ENCODE measurements at regions not wholly inside any gene's neighbourhood (a gene's known extent, or its start where the extent isn't known, plus 50 kb on each side); places are given as distances from the start of the nearest gene placed in this dataset.

- TF ChIP-seq ZBTB11 (CRISPR knock-in tag; IDR thresholded peaks at IDR 0.05) (no peak), IKZF2 (IDR thresholded peaks at IDR 0.05) (peak in 1 of 2 experiments; percentile 17; a peak in 1 of 4 replicates), SRF (IDR thresholded peaks at IDR 0.05; ENCODE audit: low read depth in 2 of 2, low read length in 2 of 2) (no peak), NR2F1 (conservative IDR thresholded peaks at IDR 0.05) (0 out of 2 replicates have a peak, but pooled peaks have one; percentile 31), YY1 (IDR thresholded peaks at IDR 0.05; ENCODE audit: low read depth, low read length) (no peak), NFXL1 (IDR thresholded peaks at IDR 0.05; ENCODE audit: borderline replicate concordance) (no peak), MXI1 (IDR thresholded peaks at IDR 0.05; ENCODE audit: low read depth, low read length) (no peak), MTA2 (IDR thresholded peaks at IDR 0.05; ENCODE audit: low read depth) (peak; percentile 47; the same call in 1 of the 2 replicates), CREM (IDR thresholded peaks at IDR 0.05; ENCODE audit: low read depth) (no peak)
These were observed 59.6 kb downstream of the OLIG3 start (continued) for GRCh38 chr6:137434640-137435039.

DNA sequence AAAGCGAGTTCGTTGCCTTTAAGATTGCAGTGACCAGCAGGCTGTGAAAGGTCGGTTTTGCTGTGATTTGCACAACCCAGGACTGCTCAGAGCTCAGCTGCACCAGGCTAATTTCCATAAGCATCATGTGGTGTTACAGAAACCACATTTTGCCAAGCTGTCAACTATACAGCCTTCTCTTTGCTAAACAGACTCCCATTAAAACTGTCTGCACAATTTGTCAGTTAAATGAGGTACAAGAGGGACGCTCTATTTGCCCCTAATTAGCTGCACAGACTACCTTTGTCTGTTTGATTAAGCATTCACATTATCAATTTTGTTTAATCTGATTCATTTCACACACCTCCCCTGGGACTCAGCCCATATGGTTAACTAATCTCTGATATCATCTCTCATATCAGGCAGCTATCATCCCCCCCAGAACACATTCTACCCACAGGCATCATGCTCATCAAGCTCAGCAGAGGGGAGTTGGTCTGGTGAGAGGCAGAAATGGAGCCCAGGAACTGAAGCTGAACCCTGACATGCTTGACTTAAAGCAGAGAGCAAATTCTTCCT lies 62.1 kb downstream of the OLIG3 start:
- SMC1A ChIA-PET (ENCODE audit: uncharacterized antibody, unreplicated experiment) = interaction anchor here (0.7 to 2.1 kb wide), 8 partner anchors 10 to 207 kb away, joined by 3 to 5 read pairs (median 3); no protein-coding TSS in a partner anchor

More for the DNA sequence above, 62.1 kb downstream of the OLIG3 start:
- peak overlapping the region; percentile 54 for H3K4me2 ChIP-seq (ENCODE audit: control insufficient read depth, insufficient read depth)
- H3K27ac ChIP-seq (ENCODE audit: control insufficient read depth, insufficient read depth) = no peak overlapping the region
- in situ Hi-C loops (cut with MboI) = no loop called here
- POLR2A ChIA-PET = no interaction called here
- intact Hi-C loops (cut with micrococcal nuclease; ENCODE audit: unreplicated experiment) = no loop called here
- CTCF ChIA-PET = interaction anchor here (0.5 to 1.2 kb wide), 5 partner anchors 17 to 197 kb away, joined by 3 to 6 read pairs (median 3); no protein-coding TSS in a partner anchor
- no peaks in the 10 kb centered on the region for H4K20me1 ChIP-seq (ENCODE audit: control insufficient read depth, insufficient read depth)
- WGBS (ENCODE audit: insufficient coverage, insufficient replicate concordance, low lambda C conversion rate, missing lambda C conversion rate) = 10% methylated on average over 4 of the region's 4 CpGs
- no peaks in the 10 kb centered on the region for H3K36me3 ChIP-seq (ENCODE audit: control insufficient read depth in 2 of 2, insufficient read depth in 2 of 2, low read length in 1 of 2)
- no peak overlapping the region for H3K4me3 ChIP-seq
- ATAC-seq (peak; percentile 84), FAIRE-seq (peak; percentile 66), DNase-seq (ENCODE audit: low read depth, low spot score) (peak; percentile 16)
- no peak overlapping the region for H3K9ac ChIP-seq (ENCODE audit: control insufficient read depth, insufficient read depth, low read length)
- H2AFZ ChIP-seq (ENCODE audit: control insufficient read depth, low read depth, low read length) = peak overlapping the region; percentile 47
- no peaks in the 10 kb centered on the region for H3K79me2 ChIP-seq (ENCODE audit: control insufficient read depth, insufficient read depth, low read length)
- H3K27me3 ChIP-seq (replicated peaks in 1 of 2; ENCODE audit: control insufficient read depth in 2 of 2, insufficient read depth in 2 of 2, low read length in 1 of 2) = 0 out of 4 replicates have a peak, but pooled peaks cover 0 to 4% of the 10 kb centered on the region in 2 experiments
- peaks cover 22% of the 10 kb centered on the region for H3K4me1 ChIP-seq (ENCODE audit: control insufficient read depth, insufficient read depth, low read length)
- TF ChIP-seq ZNF24 (IDR thresholded peaks at IDR 0.05) (no peak), BMI1 (IDR thresholded peaks at IDR 0.05; ENCODE audit: borderline replicate concordance) (0 out of 2 replicates have a peak, but pooled peaks have one; percentile 9), RUNX3 (IDR thresholded peaks at IDR 0.05; ENCODE audit: low read length) (peak; percentile 46), MTA2 (IDR thresholded peaks at IDR 0.05; ENCODE audit: low read depth) (peak; percentile 73), RAD51 (IDR thresholded peaks at IDR 0.05) (peak; percentile 54; the same call in 1 of the 2 replicates), ATF7 (IDR thresholded peaks at IDR 0.05; ENCODE audit: low read depth) (0 out of 2 replicates have a peak, but pooled peaks have one; percentile 10), ZSCAN29 (IDR thresholded peaks at IDR 0.05) (0 out of 2 replicates have a peak, but pooled peaks have one; percentile 11), NR2F1 (conservative IDR thresholded peaks at IDR 0.05) (0 out of 2 replicates have a peak, but pooled peaks have one; percentile 26), MEF2B (IDR thresholded peaks at IDR 0.05; ENCODE audit: partially characterized antibody, poor library complexity, severe bottlenecking) (peak; percentile 84), EP300 (IDR thresholded peaks at IDR 0.05; ENCODE audit: borderline replicate concordance in 1 of 2, control insufficient read depth in 1 of 2, low read depth in 2 of 2, low read length in 2 of 2) (no peak), RCOR1 (conservative IDR thresholded peaks at IDR 0.05; ENCODE audit: low read depth, low read length) (peak; percentile 72; the same call in 1 of the 2 replicates), IKZF2 (IDR thresholded peaks at IDR 0.05) (0 out of 4 replicates have a peak, but pooled peaks have one; percentile 21 to 33), POU2F2 (IDR thresholded peaks at IDR 0.05; ENCODE audit: borderline replicate concordance, low read depth, low read length) (peak; percentile 19; the same call in 1 of the 3 replicates), TCF12 (IDR thresholded peaks at IDR 0.05; ENCODE audit: low read depth, low read length) (no peak)
- RAD21 ChIA-PET (ENCODE audit: unreplicated experiment) = interaction anchor here (0.9 to 1.7 kb wide), 4 partner anchors 8 to 210 kb away, joined by 3 to 5 read pairs (median 4); no protein-coding TSS in a partner anchor
- no peaks in the 10 kb centered on the region for H3K9me3 ChIP-seq (replicated peaks; ENCODE audit: control insufficient read depth, insufficient read depth, low read length)
- BruUV-seq (replicated peaks) = no TSS peak

Data from GM12878 (cell line).